ENCODE measurements at regions not wholly inside any gene's neighbourhood (a gene's known extent, or its start where the extent isn't known, plus 50 kb on each side); places are given as distances from the start of the nearest gene placed in this dataset.

DNA sequence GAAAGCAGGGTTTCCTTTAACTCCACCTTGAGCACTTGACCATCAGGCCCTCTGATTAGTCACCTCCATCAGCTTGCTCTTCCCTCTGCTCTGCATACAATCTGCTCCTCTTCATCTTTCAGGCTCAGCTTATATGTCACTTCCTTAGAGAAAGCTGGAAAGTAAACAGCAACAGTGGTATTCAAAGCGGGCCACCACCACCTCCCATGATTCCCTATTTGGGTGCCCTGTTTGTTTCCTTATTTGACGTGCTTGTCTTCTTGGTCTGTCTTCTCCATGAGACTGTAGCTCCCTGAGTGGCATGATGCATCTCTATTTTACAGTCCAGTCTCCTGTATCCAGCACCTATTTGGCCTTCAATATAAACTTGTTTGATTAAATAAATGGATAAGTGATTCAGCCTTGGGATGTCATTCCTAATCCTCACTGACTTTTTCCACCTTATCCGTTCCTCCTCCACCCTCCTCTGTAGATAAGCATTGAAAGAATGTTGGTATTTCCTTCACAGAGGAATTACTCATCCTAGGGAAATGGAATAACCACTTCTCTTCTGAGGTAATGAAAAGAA is 102.8 kb upstream of the SGK1 start:
- H3K9me3 ChIP-seq: no peaks in the 10 kb centered on the region
- no peak overlapping the region for H3K4me3 ChIP-seq
- TF ChIP-seq, protein P1, sequence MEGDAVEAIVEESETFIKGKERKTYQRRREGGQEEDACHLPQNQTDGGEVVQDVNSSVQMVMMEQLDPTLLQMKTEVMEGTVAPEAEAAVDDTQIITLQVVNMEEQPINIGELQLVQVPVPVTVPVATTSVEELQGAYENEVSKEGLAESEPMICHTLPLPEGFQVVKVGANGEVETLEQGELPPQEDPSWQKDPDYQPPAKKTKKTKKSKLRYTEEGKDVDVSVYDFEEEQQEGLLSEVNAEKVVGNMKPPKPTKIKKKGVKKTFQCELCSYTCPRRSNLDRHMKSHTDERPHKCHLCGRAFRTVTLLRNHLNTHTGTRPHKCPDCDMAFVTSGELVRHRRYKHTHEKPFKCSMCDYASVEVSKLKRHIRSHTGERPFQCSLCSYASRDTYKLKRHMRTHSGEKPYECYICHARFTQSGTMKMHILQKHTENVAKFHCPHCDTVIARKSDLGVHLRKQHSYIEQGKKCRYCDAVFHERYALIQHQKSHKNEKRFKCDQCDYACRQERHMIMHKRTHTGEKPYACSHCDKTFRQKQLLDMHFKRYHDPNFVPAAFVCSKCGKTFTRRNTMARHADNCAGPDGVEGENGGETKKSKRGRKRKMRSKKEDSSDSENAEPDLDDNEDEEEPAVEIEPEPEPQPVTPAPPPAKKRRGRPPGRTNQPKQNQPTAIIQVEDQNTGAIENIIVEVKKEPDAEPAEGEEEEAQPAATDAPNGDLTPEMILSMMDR (IDR thresholded peaks at IDR 0.05): no peak
- DNase-seq (ENCODE audit: low spot score): no peak
- H3K27ac ChIP-seq: no peak overlapping the region
- H3K4me1 ChIP-seq: peaks cover 0 to 1% of the 10 kb centered on the region in 2 donors
- no peaks in the 10 kb centered on the region for H3K27me3 ChIP-seq
- H3K36me3 ChIP-seq: no peaks in the 10 kb centered on the region

DNA sequence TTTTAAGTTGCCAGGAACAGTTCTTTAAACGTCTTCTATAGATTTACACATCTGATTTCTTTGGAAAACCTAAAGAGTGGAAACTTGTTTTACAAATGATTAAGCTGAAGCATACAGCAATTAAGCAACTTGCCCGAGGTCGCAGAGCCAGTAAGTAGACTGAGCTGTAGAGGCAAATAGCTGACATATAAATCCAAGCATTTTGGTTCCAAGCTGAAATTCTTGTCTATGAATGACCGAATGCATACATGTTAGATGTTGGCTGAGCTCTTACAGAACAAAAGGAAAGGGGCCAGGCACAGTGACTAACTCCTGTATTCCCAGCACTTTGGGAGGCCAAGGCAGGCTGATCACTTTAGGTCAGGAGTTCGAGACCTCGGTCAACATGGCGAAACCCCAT is 101.8 kb upstream of the SGK1 start:
- H3K27me3 ChIP-seq: no peaks in the 10 kb centered on the region
- H3K27ac ChIP-seq: no peak overlapping the region
- H3K4me1 ChIP-seq: peaks cover 0 to 4% of the 10 kb centered on the region in 2 donors
- DNase-seq (ENCODE audit: low spot score): no peak
- TF ChIP-seq, protein P1 (IDR thresholded peaks at IDR 0.05): no peak
- no peaks in the 10 kb centered on the region for H3K36me3 ChIP-seq
- H3K4me3 ChIP-seq: no peak overlapping the region
- H3K9me3 ChIP-seq: no peaks in the 10 kb centered on the region

DNA sequence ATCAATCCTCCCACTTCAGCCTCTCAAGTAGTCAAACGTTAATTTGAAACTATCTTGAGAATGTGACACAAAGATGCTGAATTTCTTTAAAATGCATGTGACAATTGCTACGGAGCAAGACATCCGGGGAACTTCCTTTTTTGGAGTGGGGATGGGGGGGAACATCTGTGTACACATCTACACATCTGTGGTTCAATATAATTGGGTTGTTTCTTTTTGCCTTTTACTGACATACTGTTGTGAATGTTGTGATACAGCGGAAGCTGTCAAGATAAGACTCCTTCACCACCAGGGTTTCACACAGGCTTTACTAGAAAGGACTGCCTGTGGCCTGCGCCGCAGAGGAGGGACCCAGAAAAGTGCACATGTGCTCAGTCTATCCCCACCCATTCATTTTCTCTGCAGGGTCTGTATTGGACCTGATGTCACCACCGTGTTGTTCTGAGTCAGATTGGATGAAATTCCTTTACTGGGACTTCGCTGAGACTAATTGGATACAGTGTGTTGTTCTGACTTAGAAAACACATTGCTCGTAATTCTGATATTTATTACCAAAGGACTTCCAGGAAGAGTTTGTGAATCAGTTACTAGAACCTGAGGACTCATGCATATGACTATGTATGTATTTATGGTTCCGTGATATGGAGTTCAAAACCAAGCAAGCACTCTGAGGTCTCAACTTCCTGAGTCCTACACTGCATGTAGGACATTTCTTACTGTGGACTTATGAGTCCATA is 98.7 kb upstream of the SGK1 start:
- DNase-seq (ENCODE audit: low spot score): no peak
- H3K27ac ChIP-seq: no peak overlapping the region
- peaks cover 0 to 3% of the 10 kb centered on the region in 2 donors for H3K9me3 ChIP-seq
- TF ChIP-seq, protein P1 (IDR thresholded peaks at IDR 0.05): no peak
- no peak overlapping the region for H3K4me3 ChIP-seq
- no peaks in the 10 kb centered on the region for H3K36me3 ChIP-seq
- peaks cover 0 to 4% of the 10 kb centered on the region in 2 donors for H3K4me1 ChIP-seq
- no peaks in the 10 kb centered on the region for H3K27me3 ChIP-seq

DNA sequence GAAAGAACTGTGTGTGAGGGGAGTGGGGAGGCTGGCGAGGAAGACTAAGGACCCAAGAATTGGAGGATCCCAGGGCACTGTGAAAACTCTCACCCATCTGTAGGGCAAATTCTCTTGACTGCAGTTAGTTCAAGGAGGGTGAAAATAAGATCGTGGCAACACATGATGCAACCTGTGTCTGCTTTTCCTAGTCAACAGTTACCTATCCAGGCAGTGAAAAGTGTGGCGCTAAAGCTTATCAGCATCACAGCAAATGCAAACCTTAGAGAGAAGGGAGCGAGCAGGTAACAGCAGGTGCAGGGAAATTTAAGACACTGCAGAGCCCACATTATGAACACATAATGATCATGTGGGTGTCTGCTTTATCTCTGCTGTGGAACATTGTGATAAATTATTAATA is 97.7 kb upstream of the SGK1 start:
- peak overlapping the region in 1 of 2 donors; percentile 14 for H3K27ac ChIP-seq

DNA sequence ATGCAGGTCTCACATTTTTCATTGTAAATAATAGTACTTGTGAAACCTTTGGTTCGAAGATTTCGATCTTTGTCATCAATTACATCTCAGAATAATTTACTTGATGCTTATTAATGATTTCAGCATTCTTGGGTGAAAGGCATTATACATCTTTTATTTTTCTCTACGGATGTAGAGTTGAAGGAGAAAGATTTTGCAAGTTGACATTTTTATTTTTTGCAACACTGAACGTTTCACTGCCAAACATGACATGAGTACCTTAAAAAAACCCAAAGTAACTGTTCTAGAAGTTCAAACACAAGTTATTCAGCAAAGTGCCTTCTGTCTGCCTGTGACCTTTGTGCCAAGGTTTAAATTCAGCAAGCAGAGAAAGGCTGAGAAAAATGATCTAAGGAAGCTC is 97.3 kb upstream of the SGK1 start:
- H3K27ac ChIP-seq: peak overlapping the region in 1 of 2 donors; percentile 14

More for the DNA sequence above, 97.7 kb upstream of the SGK1 start:
- Histone ChIP-seq H3K4me1 (peaks cover 0 to 4% of the 10 kb centered on the region in 2 donors), H3K4me3 (no peak overlapping the region), H3K27me3 (no peaks in the 10 kb centered on the region), H3K36me3 (no peaks in the 10 kb centered on the region), H3K9me3 (peaks cover 3 to 6% of the 10 kb centered on the region in 2 donors)
- TF ChIP-seq, protein P1 (IDR thresholded peaks at IDR 0.05): no peak
- no peak for DNase-seq (ENCODE audit: low spot score)

More for the DNA sequence above, 97.3 kb upstream of the SGK1 start:
- Histone ChIP-seq H3K4me1 (peaks cover 0 to 4% of the 10 kb centered on the region in 2 donors), H3K9me3 (peaks cover 3 to 6% of the 10 kb centered on the region in 2 donors), H3K4me3 (no peak overlapping the region), H3K27me3 (no peaks in the 10 kb centered on the region), H3K36me3 (no peaks in the 10 kb centered on the region)
- no peak for DNase-seq (ENCODE audit: low spot score)
- TF ChIP-seq, protein P1 (IDR thresholded peaks at IDR 0.05): no peak
